Endothelial cell of umbilical vein (primary cell): ENCODE measurements at regions not wholly inside any gene's neighbourhood (a gene's known extent, or its start where the extent isn't known, plus 50 kb on each side); places are given as distances from the start of the nearest gene placed in this dataset.

Experiments used
- FOS ChIP-seq: IDR thresholded peaks from 2 replicates; pipeline ENCODE4 v1.6.1; 2011; ENCODE audit warnings: mild to moderate bottlenecking, low read length, moderate library complexity, borderline replicate concordance; ENCODE audit not compliant: insufficient read depth
- JUN ChIP-seq: IDR thresholded peaks from 2 replicates; pipeline ENCODE4 v1.6.1; 2011; ENCODE audit warnings: borderline replicate concordance, low read depth; ENCODE audit not compliant: insufficient read length, insufficient read depth
- POLR2A ChIP-seq: IDR thresholded peaks from 2 replicates; pipeline ENCODE4 v1.6.1; 2012; ENCODE audit warnings: low read depth, mild to moderate bottlenecking, control low read depth, low read length
- POLR2AphosphoS5 ChIP-seq: IDR thresholded peaks from 2 replicates; pipeline ENCODE4 v1.6.1; 2012; ENCODE audit warnings: low read depth, mild to moderate bottlenecking, control low read depth, low read length, moderate library complexity; ENCODE audit not compliant: insufficient read depth
- TF ChIP-seq, protein P1 (sequence below), 2 donors: IDR thresholded peaks; 1 replicate in 1 of 2; 2 replicates in 1 of 2; pipeline ENCODE4 v1.5.1; 2011; ENCODE audit warnings: low read length in 2 of 2, mild to moderate bottlenecking in 2 of 2, moderate library complexity in 2 of 2, control low read depth in 1 of 2, inconsistent platforms in 1 of 2, low read depth in 1 of 2; ENCODE audit not compliant: insufficient read depth in 1 of 2; ENCODE audit errors: extremely low read depth in 1 of 2

GRCh38 chr2:172311921-172312345, 115.5 kb upstream of the ITGA6 start:
- TF ChIP-seq JUN (peak; percentile 32), FOS (no peak), POLR2A (peak; percentile 81), POLR2AphosphoS5 (peak; percentile 71)
- TF ChIP-seq, protein P1, sequence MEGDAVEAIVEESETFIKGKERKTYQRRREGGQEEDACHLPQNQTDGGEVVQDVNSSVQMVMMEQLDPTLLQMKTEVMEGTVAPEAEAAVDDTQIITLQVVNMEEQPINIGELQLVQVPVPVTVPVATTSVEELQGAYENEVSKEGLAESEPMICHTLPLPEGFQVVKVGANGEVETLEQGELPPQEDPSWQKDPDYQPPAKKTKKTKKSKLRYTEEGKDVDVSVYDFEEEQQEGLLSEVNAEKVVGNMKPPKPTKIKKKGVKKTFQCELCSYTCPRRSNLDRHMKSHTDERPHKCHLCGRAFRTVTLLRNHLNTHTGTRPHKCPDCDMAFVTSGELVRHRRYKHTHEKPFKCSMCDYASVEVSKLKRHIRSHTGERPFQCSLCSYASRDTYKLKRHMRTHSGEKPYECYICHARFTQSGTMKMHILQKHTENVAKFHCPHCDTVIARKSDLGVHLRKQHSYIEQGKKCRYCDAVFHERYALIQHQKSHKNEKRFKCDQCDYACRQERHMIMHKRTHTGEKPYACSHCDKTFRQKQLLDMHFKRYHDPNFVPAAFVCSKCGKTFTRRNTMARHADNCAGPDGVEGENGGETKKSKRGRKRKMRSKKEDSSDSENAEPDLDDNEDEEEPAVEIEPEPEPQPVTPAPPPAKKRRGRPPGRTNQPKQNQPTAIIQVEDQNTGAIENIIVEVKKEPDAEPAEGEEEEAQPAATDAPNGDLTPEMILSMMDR (IDR thresholded peaks at IDR 0.05; ENCODE audit: extremely low read depth in 1 of 2, insufficient read depth in 1 of 2, low read depth in 1 of 2, low read length in 2 of 2): no peak
